B cell (primary cell): ENCODE measurements at regions not wholly inside any gene's neighbourhood (a gene's known extent, or its start where the extent isn't known, plus 50 kb on each side); places are given as distances from the start of the nearest gene placed in this dataset.

Experiments
- ATAC-seq: fragments of 200-7000 bp; cut with Tn5 transposase; one replicate; pipeline ENCODE4 v1.10.0; 2021; ENCODE audit warnings: low read depth, mild to moderate bottlenecking, moderate number of reproducible peaks, moderate library complexity
- CTCF ChIA-PET: fragments of 350-600 bp; sonication (Branson Sonifier 250); formaldehyde crosslinking; loops from one replicate; lab custom pipeline; 2021; ENCODE audit warnings: antibody characterized with exemption, inconsistent platforms; lab: Charles Lee
- POLR2A ChIA-PET: fragments of 350-600 bp; sonication (Branson Sonifier 250); formaldehyde crosslinking; loops from one replicate; lab custom pipeline; 2021; ENCODE audit warnings: antibody characterized with exemption; lab: Charles Lee
- DNase-seq: peaks from one replicate; pipeline ENCODE4 v3.0.0; 2013
- H2AFZ ChIP-seq: 2 replicates; pipeline ENCODE4 v1.6.1; 2012; ENCODE audit warnings: mild to moderate bottlenecking, low read depth, low read length; ENCODE audit not compliant: insufficient read depth, poor library complexity, severe bottlenecking
- H3K27ac ChIP-seq, 2 donors: 1 replicate in 1 of 2; 2 replicates in 1 of 2; pipeline ENCODE4 v1.5.1; 2012 to 2013; ENCODE audit warnings: low read length in 2 of 2, mild to moderate bottlenecking in 2 of 2, moderate library complexity in 1 of 2
- H3K27me3 ChIP-seq, 4 experiments: fragments of 200-600 bp in 1 of 4; sonication (generic) in 1 of 4; replicated peaks in 1 of 4; 1 replicate in 2 of 4; 2 replicates in 2 of 4; pipeline versions ENCODE4 v1.6.1 to v1.7.0; 2013 to 2016; ENCODE audit warnings: low read length in 3 of 4, mild to moderate bottlenecking in 2 of 4, mixed read lengths in 1 of 4, moderate library complexity in 1 of 4; ENCODE audit not compliant: insufficient read depth in 4 of 4, control insufficient read depth in 3 of 4; ENCODE audit errors: control extremely low read depth in 1 of 4
- H3K36me3 ChIP-seq, 2 experiments: replicated peaks in 1 of 2; 1 replicate in 1 of 2; 2 replicates in 1 of 2; pipeline versions ENCODE4 v1.6.1 to v1.7.1; 2013; ENCODE audit warnings: low read length in 1 of 2; ENCODE audit not compliant: insufficient read depth in 2 of 2, control insufficient read depth in 1 of 2; ENCODE audit errors: control extremely low read depth in 1 of 2, extremely low read depth in 1 of 2
- H3K4me1 ChIP-seq, 2 donors: fragments of 200-600 bp in 1 of 2; sonication (generic) in 1 of 2; 1 replicate in 1 of 2; 2 replicates in 1 of 2; pipeline versions ENCODE4 v1.5.1 to v1.6.1; 2013 to 2017; ENCODE audit warnings: low read length in 2 of 2; ENCODE audit not compliant: control insufficient read depth in 2 of 2, insufficient read depth in 2 of 2
- H3K4me2 ChIP-seq: replicated peaks from 2 replicates; pipeline ENCODE3; 2012; ENCODE audit warnings: mild to moderate bottlenecking, low read depth, low read length; ENCODE audit not compliant: poor library complexity, severe bottlenecking
- H3K4me3 ChIP-seq, 5 experiments: fragments of 200-600 bp in 1 of 5; sonication (generic) in 1 of 5; 1 replicate in 3 of 5; 2 replicates in 2 of 5; pipeline versions ENCODE4 v1.5.1 to v1.7.0; 2011 to 2016; ENCODE audit warnings: low read length in 4 of 5, mild to moderate bottlenecking in 4 of 5, low read depth in 2 of 5, control low read depth in 1 of 5, moderate library complexity in 1 of 5; ENCODE audit not compliant: insufficient read depth in 1 of 5; ENCODE audit errors: control extremely low read depth in 1 of 5, extremely low read depth in 1 of 5
- H3K79me2 ChIP-seq: fragments of 200-600 bp; sonication (generic); one replicate; pipeline ENCODE4 v1.6.0; 2016; ENCODE audit warnings: low read length; ENCODE audit not compliant: control insufficient read depth, insufficient read depth
- H3K9ac ChIP-seq: fragments of 200-600 bp; sonication (generic); 2 replicates; pipeline ENCODE4 v1.6.1; 2017; ENCODE audit warnings: mild to moderate bottlenecking, low read length, moderate library complexity
- H3K9me3 ChIP-seq, 3 donors: one replicate each; pipeline versions ENCODE4 v1.6.1 to v1.7.1; 2013; ENCODE audit warnings: low read length in 2 of 3; ENCODE audit not compliant: control insufficient read depth in 2 of 3, insufficient read depth in 1 of 3; ENCODE audit errors: control extremely low read depth in 1 of 3
- H4K20me1 ChIP-seq: 2 replicates; pipeline ENCODE4 v1.6.0; 2012; ENCODE audit warnings: mild to moderate bottlenecking, low read length; ENCODE audit not compliant: insufficient read depth, control insufficient read depth, poor library complexity, severe bottlenecking
- H3K27ac Mint-ChIP-seq: one replicate; pipeline ENCODE4 v1.8.0; 2021; ENCODE audit warnings: mixed read lengths
- H3K27me3 Mint-ChIP-seq: one replicate; pipeline ENCODE4 v1.8.0; 2021; ENCODE audit warnings: mixed read lengths
- H3K4me1 Mint-ChIP-seq: one replicate; pipeline ENCODE4 v1.8.0; 2021; ENCODE audit warnings: mixed read lengths
- H3K4me3 Mint-ChIP-seq: one replicate; pipeline ENCODE4 v1.8.0; 2021; ENCODE audit warnings: mixed read lengths
- H3K9me3 Mint-ChIP-seq: one replicate; pipeline ENCODE4 v1.8.0; 2022; ENCODE audit warnings: mixed read lengths; ENCODE audit not compliant: insufficient read depth
- CTCF ChIP-seq: fragments of 200-600 bp; IDR thresholded peaks from one replicate; pipeline ENCODE4 v1.8.0; 2022; ENCODE audit warnings: antibody characterized with exemption, mild to moderate bottlenecking
- EZH2 ChIP-seq: IDR thresholded peaks from 2 replicates; pipeline ENCODE4 v1.6.1; 2012; ENCODE audit warnings: borderline replicate concordance, low read depth, mild to moderate bottlenecking, moderate library complexity, low read length; ENCODE audit not compliant: insufficient read depth, poor library complexity, severe bottlenecking
- WGBS: methylation state at CpG from one replicate; pipeline ENCODE4 v1.1.5; 2013; ENCODE audit warnings: missing lambda C conversion rate; ENCODE audit not compliant: insufficient coverage; 5-methylcytosine and 5-hydroxymethylcytosine counted together
- intact Hi-C: fragments of 100-400 bp; cut with micrococcal nuclease; formaldehyde crosslinking; loops from one replicate; pipeline ENCODE4 v1.10.0; 2022

GRCh38 chrX:16458208-16458607 is 191.8 kb upstream of the S100G start:
- peaks cover 3% of the 10 kb centered on the region for H3K27me3 Mint-ChIP-seq
- no peak overlapping the region for H3K27ac Mint-ChIP-seq
- no peaks in the 10 kb centered on the region for H3K9me3 Mint-ChIP-seq
- no peak overlapping the region for H2AFZ ChIP-seq
- H3K27ac ChIP-seq = no peak overlapping the region
- 100% methylated on average over 2 of the region's 5 CpGs for WGBS
- no peaks in the 10 kb centered on the region for H3K27me3 ChIP-seq
- H3K9ac ChIP-seq = no peak overlapping the region
- intact Hi-C loops = no loop called here
- no peaks in the 10 kb centered on the region for H3K79me2 ChIP-seq
- CTCF ChIA-PET = no interaction called here
- DNase-seq (no peak), ATAC-seq (no peak)
- no peak overlapping the region for H3K4me3 ChIP-seq
- TF ChIP-seq CTCF (no peak), EZH2 (no peak)
- H3K4me2 ChIP-seq = no peak overlapping the region
- no peaks in the 10 kb centered on the region for H3K9me3 ChIP-seq
- H3K4me1 Mint-ChIP-seq = no peaks in the 10 kb centered on the region
- no peak overlapping the region for H3K4me3 Mint-ChIP-seq
- H4K20me1 ChIP-seq = no peaks in the 10 kb centered on the region
- H3K4me1 ChIP-seq = no peaks in the 10 kb centered on the region
- POLR2A ChIA-PET = no interaction called here
- no peaks in the 10 kb centered on the region for H3K36me3 ChIP-seq

- intact Hi-C loops = no loop called here
- Histone ChIP-seq H3K79me2 (no peaks in the 10 kb centered on the region), H3K9me3 (no peaks in the 10 kb centered on the region), H3K4me1 (no peaks in the 10 kb centered on the region), H3K4me2 (no peak overlapping the region), H3K27ac (no peak overlapping the region), H3K9ac (no peak overlapping the region), H3K4me3 (no peak overlapping the region), H3K36me3 (no peaks in the 10 kb centered on the region), H3K27me3 (no peaks in the 10 kb centered on the region), H2AFZ (no peak overlapping the region), H4K20me1 (no peaks in the 10 kb centered on the region)
- Mint-ChIP-seq H3K27me3 (peaks cover 3% of the 10 kb centered on the region), H3K4me1 (no peaks in the 10 kb centered on the region), H3K27ac (no peak overlapping the region), H3K4me3 (no peak overlapping the region), H3K9me3 (no peaks in the 10 kb centered on the region)
- TF ChIP-seq CTCF (no peak), EZH2 (no peak)
- POLR2A ChIA-PET = no interaction called here
- ATAC-seq (no peak), DNase-seq (no peak)
- no CpG with 5 or more reads among the region's 2 CpGs for WGBS
- CTCF ChIA-PET = no interaction called here
These were observed 190.9 kb upstream of the S100G start for GRCh38 chrX:16459008-16459407.
